ENCODE measurements at regions not wholly inside any gene's neighbourhood (a gene's known extent, or its start where the extent isn't known, plus 50 kb on each side); places are given as distances from the start of the nearest gene placed in this dataset.

GRCh38 chr19:28350673-28351072 lies 862.3 kb downstream of the UQCRFS1 start:
- TF ChIP-seq CTCF (IDR thresholded peaks at IDR 0.05) (no peak), POLR2A (IDR thresholded peaks at IDR 0.05) (no peak)

Measured in heart left ventricle (tissue), 13 donors.